Cardiac fibroblast (primary cell): ENCODE measurements at regions not wholly inside any gene's neighbourhood (a gene's known extent, or its start where the extent isn't known, plus 50 kb on each side); places are given as distances from the start of the nearest gene placed in this dataset.

ENCODE experiments used
- DNase-seq, 2 donors: peaks; one replicate each; pipeline versions ENCODE4 v3.0.0 to v3.0.0-alpha.2; 2010; ENCODE audit warnings: low read depth in 2 of 2
- H3K4me3 ChIP-seq, 2 donors: replicated peaks in 1 of 2; 1 replicate in 1 of 2; 2 replicates in 1 of 2; pipeline ENCODE4 v1.5.1; 2011; ENCODE audit warnings: low read depth in 2 of 2, low read length in 2 of 2, mild to moderate bottlenecking in 2 of 2, moderate library complexity in 1 of 2
- TF ChIP-seq, protein P1 (sequence below): IDR thresholded peaks from one replicate; pipeline ENCODE4 v1.5.1; 2011; ENCODE audit warnings: low read depth, mild to moderate bottlenecking, low read length, inconsistent platforms

DNA sequence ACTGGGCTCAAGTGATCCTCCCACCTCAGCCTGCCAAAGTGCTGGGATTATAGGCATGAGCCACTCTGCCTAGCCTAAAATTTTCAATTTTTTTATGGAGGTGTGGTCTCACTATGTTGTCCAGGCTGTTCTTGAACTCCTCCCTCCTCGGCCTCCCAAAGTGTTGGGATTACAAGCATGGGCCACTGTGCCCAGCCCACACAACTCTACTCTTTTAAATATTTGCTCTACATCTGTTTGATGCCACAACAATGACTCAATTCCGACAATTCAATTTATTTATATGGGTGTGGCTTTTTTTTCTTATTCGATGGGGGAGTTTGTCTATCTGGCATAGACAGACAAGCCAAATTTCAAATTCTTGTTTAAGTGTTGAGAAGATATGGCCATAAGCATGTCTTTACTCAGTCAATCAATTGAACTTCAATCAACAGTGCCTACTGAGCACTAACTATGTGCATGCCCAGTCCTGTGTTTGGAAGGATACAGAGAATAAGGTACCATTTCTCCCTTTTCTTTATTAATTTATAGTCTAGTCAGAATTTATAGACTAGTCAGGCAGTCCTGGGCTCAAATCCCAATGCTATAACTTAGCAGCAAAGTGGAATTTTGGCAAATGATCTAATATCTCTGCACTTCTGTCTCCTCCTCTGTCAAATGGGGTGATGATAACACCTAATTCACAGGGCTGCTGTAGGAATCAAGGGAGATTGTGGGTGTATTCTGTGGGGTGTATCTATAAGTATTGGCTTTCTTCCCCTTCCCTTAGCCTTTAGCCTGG is 54.6 kb upstream of the PIAS1 start:
- H3K4me3 ChIP-seq: no peak overlapping the region
- TF ChIP-seq, protein P1, sequence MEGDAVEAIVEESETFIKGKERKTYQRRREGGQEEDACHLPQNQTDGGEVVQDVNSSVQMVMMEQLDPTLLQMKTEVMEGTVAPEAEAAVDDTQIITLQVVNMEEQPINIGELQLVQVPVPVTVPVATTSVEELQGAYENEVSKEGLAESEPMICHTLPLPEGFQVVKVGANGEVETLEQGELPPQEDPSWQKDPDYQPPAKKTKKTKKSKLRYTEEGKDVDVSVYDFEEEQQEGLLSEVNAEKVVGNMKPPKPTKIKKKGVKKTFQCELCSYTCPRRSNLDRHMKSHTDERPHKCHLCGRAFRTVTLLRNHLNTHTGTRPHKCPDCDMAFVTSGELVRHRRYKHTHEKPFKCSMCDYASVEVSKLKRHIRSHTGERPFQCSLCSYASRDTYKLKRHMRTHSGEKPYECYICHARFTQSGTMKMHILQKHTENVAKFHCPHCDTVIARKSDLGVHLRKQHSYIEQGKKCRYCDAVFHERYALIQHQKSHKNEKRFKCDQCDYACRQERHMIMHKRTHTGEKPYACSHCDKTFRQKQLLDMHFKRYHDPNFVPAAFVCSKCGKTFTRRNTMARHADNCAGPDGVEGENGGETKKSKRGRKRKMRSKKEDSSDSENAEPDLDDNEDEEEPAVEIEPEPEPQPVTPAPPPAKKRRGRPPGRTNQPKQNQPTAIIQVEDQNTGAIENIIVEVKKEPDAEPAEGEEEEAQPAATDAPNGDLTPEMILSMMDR: no peak
- no peak for DNase-seq

DNA sequence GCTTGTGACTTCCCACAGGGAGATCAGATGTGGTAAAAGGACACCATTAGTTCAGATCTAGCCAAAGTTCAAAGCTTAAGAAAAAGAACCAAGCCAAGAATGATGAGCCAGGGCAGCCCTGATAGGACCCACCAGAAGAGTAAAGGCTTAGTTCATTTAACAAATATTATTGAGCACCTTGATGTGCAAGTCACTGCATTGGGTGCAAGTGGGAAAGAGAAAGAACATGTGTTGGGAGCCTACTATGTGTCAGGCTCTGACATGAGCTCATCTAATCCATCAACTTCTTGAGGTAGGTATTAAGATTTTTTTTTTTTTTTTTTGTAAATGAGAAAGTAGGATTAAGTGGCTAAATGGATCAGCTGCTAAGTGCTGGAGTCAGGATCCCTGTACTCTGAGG is 53.4 kb upstream of the PIAS1 start:
- TF ChIP-seq, protein P1: no peak
- no peak for DNase-seq
- no peak overlapping the region for H3K4me3 ChIP-seq

DNA sequence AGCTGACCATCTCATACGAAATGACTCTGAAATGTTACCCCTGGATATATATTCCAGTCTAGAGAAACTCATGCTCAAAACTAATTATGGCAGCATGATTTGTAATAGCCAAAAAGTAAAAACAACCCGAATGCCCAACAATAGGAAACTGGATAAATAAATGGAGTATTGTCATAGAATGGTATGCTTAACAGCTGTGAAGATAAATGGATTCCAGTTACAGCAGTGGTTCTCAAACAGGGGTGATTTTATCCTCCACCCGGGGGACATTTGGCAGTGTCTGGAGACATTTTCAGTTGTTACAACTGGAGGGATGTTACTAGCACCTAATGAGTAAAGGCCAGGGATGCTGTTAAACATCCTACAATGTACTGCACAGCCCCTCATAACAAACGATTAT is 52.3 kb upstream of the PIAS1 start:
- peak in 1 of 2 donors; percentile 4 for DNase-seq
- no peak overlapping the region for H3K4me3 ChIP-seq
- TF ChIP-seq, protein P1: no peak

DNA sequence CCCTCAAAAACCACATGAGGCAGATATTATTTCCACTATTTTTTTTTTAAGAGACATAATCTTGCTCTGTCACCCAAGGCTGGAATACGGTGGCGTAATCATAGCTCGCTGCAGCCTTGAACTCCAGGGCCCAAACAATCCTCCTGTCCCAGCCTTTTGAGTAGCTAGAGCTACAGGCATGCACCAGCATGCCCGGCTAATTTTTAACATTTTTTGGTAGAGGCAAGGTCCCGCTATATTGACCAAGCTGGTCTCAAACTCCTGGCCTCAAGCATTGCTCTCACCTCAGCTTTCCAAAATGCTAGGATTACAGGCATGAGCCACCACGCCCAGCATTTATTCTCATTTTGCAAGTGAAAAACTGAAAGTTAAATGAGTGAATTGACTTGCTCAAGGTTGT is 50.8 kb upstream of the PIAS1 start:
- no peak for DNase-seq
- TF ChIP-seq, protein P1: no peak
- H3K4me3 ChIP-seq: no peak overlapping the region
